NCI-H345 (cell line): ENCODE measurements at regions not wholly inside any gene's neighbourhood (a gene's known extent, or its start where the extent isn't known, plus 50 kb on each side); places are given as distances from the start of the nearest gene placed in this dataset.
A peak's percentile ranks its signal among the peaks of the same experiment; 100 is the strongest.

Source experiments
- DNase-seq: peaks from one replicate; lab custom pipeline; 2025; lab: John Stamatoyannopoulos, UW

GRCh38 chr6:120924214-120924613 is 410.1 kb downstream of the TBC1D32 start:
- DNase-seq = no peak

- no peak for DNase-seq
Observed at GRCh38 chr6:120918137-120918536, 416.1 kb downstream of the TBC1D32 start.

GRCh38 chr6:120916844-120917243 is 417.4 kb downstream of the TBC1D32 start:
- DNase-seq = no peak

- no peak for DNase-seq
Observed at GRCh38 chr6:120913486-120913885, 420.8 kb downstream of the TBC1D32 start.

- no peak for DNase-seq
Observed at GRCh38 chr6:120908767-120909166, 425.5 kb downstream of the TBC1D32 start.

- DNase-seq = no peak
Observed at GRCh38 chr6:120903836-120904235, 430.4 kb downstream of the TBC1D32 start.

GRCh38 chr6:120899932-120900331 is 434.3 kb downstream of the TBC1D32 start:
- no peak for DNase-seq

- no peak for DNase-seq
Observed at GRCh38 chr6:120894077-120894476, 440.2 kb downstream of the TBC1D32 start.

GRCh38 chr6:120876931-120877330 is 457.3 kb downstream of the TBC1D32 start:
- no peak for DNase-seq

- DNase-seq = no peak
Observed at GRCh38 chr6:120876424-120876823, 457.9 kb downstream of the TBC1D32 start.

- DNase-seq = no peak
Observed at GRCh38 chr6:120875900-120876299, 458.4 kb downstream of the TBC1D32 start.

GRCh38 chr6:120874422-120874821 is 459.9 kb downstream of the TBC1D32 start:
- no peak for DNase-seq

- DNase-seq = no peak
Observed at GRCh38 chr6:120873125-120873865, 461.0 kb downstream of the TBC1D32 start.

GRCh38 chr6:120872262-120872578 is 462.1 kb downstream of the TBC1D32 start:
- DNase-seq = no peak

GRCh38 chr6:120871416-120872261 is 462.6 kb downstream of the TBC1D32 start:
- DNase-seq = no peak

- DNase-seq = no peak
Observed at GRCh38 chr6:120869397-120869796, 464.9 kb downstream of the TBC1D32 start.

GRCh38 chr6:120857422-120857821 is 476.9 kb downstream of the TBC1D32 start:
- DNase-seq = no peak

GRCh38 chr6:120854583-120854982 is 479.7 kb downstream of the TBC1D32 start:
- DNase-seq = no peak

- no peak for DNase-seq
Observed at GRCh38 chr6:120853489-120853888, 480.8 kb downstream of the TBC1D32 start.

GRCh38 chr6:120852293-120852849 is 481.9 kb downstream of the TBC1D32 start:
- no peak for DNase-seq

GRCh38 chr6:120826253-120826652 is 508.0 kb downstream of the TBC1D32 start:
- peak; percentile 3 for DNase-seq

- DNase-seq = no peak
Observed at GRCh38 chr6:120816794-120817193, 517.5 kb downstream of the TBC1D32 start.

- no peak for DNase-seq
Observed at GRCh38 chr6:120805276-120805675, 529.0 kb downstream of the TBC1D32 start.
